ENCODE measurements at regions not wholly inside any gene's neighbourhood (a gene's known extent, or its start where the extent isn't known, plus 50 kb on each side); places are given as distances from the start of the nearest gene placed in this dataset.
"Not testable (repeated sequence)": the region's sequence is repeated elsewhere in the genome, so short reads cannot be mapped to it uniquely, and the experiment has no call there.

DNA sequence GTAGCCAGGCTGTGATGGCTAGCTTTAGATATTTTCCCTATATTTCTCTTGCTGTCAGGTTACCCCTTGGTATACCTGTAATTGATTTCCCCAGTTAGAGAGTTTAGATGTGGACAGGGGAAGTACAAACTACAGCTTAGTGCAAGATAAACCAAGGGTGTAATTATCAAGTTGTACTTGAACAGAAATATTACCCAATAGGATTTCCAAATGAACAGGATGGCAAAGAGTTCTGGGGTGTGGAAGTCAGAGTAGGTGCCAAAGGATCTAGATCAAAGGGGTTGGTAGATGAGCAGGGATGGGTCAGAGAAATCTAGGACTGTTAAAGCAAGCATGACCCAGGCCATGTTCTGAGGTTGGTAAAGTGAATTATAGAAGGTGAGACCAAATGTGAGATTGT, 585.2 kb downstream of the CCDC85A start:
- DNase-seq (ENCODE audit: low read depth in 2 of 3, low spot score in 2 of 3), result no peak

GRCh38 chr2:56770490-56770889, 586.7 kb downstream of the CCDC85A start:
- DNase-seq (ENCODE audit: low read depth in 2 of 3, low spot score in 2 of 3), result no peak

GRCh38 chr2:56784046-56784445, 600.3 kb downstream of the CCDC85A start:
- DNase-seq (ENCODE audit: low read depth in 2 of 3, low spot score in 2 of 3), result no peak

DNA sequence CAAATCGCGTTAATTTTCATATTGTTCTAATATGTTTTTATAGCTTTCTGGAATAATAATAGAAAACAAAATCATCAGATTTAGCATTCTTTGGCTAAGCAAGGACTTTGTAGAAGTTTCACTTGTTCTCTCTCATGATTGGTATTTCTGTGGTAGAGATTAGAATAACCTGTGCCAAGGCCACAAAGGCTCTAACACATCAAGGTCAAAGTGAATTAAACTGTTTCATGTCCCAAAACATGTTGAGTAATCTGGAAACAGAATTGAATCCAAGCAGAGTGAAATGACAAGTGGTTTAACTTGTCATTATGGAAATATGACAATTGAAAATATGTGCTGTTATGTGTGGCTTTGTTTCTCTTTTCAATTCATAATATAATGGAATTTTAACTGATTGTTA, 617.4 kb downstream of the CCDC85A start:
- no peak for DNase-seq (ENCODE audit: low read depth in 2 of 3, low spot score in 2 of 3)

- no peak for DNase-seq (ENCODE audit: low read depth in 2 of 3, low spot score in 2 of 3)
Measured at GRCh38 chr2:56801770-56802169, 618.0 kb downstream of the CCDC85A start.

DNA sequence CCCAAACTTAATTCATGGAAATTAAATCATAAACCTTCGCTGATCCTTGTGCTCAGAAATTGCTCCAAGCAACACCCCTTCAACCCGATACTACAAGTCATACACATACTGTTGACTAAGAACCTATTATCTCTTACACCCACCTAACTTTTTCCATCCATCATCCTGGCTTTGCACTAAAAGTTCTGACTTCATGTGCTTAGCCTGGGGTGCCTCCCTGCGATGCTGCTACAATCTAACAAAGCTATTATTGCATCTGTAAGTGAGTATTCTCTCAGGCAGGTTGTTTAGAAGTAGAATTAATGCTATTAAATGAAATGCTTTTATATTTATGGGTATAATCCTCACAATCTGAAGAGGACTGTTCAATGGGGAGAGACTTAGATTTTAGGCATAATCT, 619.8 kb downstream of the CCDC85A start:
- DNase-seq (ENCODE audit: low read depth in 2 of 3, low spot score in 2 of 3), result no peak

DNA sequence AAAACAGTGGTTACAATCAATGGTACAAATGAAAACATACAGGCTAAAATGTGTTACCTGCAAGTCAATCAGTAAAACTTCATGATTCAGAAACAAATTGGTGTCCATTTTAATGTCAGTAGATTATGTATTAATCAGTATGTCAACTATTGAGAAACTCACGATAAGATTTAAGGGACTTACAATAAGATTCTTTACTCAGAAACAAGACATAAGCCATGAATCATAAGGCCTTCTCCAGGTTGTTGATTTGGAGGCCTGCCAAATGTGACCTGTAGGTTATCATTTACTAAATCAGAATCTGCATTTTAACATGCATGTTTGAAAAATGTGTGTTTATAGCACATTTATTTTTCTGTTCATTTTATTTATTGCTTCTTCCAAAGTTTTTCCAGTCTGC, 623.1 kb downstream of the CCDC85A start:
- no peak for DNase-seq (ENCODE audit: low read depth in 2 of 3, low spot score in 2 of 3)

- no peak for DNase-seq (ENCODE audit: low read depth in 2 of 3, low spot score in 2 of 3)
Measured at GRCh38 chr2:56807861-56808260, 624.1 kb downstream of the CCDC85A start.

DNA sequence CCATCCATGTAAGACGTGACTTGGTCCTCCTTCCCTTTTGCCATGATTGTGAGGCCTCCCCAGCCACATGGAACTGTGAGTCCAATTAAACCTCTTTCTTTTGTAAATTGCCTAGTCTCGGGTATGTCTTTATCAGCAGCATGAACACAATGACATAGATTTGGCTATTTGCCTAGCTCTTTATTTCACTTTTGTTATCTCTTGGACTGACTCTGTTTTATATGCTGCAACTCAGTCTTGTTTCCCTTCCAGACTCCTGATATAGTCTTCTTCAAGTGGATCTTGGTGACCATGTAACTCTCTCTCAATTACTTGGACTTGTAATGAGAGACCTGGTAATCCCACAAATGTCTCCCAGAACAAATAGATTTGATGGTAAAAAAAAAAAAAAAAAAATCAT, 627.6 kb downstream of the CCDC85A start:
- no peak for DNase-seq (ENCODE audit: low read depth in 2 of 3, low spot score in 2 of 3)

GRCh38 chr2:56812432-56812831, 628.6 kb downstream of the CCDC85A start:
- DNase-seq (ENCODE audit: low read depth in 2 of 3, low spot score in 2 of 3), result no peak

- no peak for DNase-seq (ENCODE audit: low read depth in 2 of 3, low spot score in 2 of 3)
Measured at GRCh38 chr2:56813490-56813889, 629.7 kb downstream of the CCDC85A start.

DNA sequence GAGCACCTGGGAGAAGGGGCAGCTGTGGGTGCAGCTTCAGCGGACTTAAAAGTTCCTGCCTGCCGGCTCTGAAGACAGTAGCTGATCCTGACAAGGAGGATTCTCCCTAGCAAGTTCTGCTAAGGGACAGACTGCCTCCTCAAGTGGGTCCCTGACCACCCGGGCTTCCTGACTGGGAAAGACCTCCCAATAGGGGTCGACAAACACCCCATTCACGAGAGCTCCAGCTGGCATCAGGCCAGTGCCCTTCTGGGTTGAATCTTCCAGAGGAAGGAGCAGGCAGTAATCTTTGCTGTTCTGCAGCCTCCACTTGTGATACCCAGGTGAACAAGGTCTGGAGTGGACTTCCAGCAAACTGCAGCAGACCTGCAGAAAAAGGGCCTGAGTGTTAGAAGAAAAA, 632.9 kb downstream of the CCDC85A start:
- DNase-seq (ENCODE audit: low read depth in 2 of 3, low spot score in 2 of 3), result no peak

GRCh38 chr2:56831780-56832179, 648.0 kb downstream of the CCDC85A start:
- DNase-seq (ENCODE audit: low read depth in 2 of 3, low spot score in 2 of 3), result no peak

GRCh38 chr2:56834686-56835085, 650.9 kb downstream of the CCDC85A start:
- DNase-seq (ENCODE audit: low read depth in 2 of 3, low spot score in 2 of 3), result no peak

DNA sequence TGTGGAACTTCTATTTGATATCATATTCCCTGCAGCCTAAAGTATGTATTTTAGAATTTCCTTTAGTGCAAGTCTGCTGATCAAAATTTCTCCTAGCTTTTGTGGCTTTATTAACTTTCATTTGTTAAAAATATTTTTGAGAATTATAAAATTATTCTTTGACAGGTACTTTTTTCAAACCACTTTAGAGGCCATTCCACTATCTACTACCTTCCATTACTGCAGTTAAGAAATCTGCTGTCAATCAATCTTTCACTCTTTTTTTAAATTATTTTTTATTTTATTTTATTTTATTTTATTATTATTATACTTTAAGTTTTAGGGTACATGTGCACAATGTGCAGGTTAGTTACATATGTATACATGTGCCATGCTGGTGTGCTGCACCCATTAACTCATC, 656.2 kb downstream of the CCDC85A start:
- not testable (repeated sequence) for DNase-seq (ENCODE audit: low read depth in 2 of 3, low spot score in 2 of 3)

DNA sequence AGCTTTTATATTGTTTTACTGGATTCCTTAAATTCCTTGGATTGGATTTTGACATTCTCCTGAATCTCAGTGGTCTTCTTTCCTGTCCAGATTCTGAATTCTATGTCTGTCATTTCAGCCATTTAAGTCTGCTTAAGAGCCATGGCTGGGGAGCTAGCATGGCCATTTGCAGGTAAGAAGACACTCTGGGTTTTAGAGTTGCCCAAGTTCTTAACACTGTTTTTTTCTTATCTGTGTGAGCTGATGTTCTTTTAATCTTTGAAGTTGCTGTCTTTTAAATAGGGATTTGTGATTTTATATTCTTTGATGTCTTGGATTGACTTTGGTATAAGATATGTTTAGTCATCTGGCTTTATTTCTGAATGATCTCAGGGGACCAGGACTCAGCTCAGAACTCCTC, 677.2 kb downstream of the CCDC85A start:
- DNase-seq (ENCODE audit: low read depth in 2 of 3, low spot score in 2 of 3), result no peak

DNA sequence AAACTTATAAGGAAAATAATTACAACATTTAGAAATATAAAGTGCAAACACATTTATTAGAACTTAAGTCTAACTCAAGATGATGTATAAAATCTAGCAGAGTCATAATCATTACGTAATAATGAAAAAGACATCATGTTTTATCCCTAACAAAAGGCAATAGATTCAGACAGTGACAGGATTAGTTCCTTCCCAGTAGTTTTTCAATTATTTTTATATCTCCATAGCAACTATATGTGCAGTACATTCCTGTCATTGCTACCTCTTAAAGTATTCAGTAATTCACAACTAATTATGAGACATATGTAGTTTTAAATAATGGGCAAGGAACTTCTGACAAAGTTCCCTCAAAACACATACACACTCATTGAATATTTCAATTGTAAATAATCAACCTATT, 687.9 kb downstream of the CCDC85A start:
- no peak for DNase-seq (ENCODE audit: low read depth in 2 of 3, low spot score in 2 of 3)

- DNase-seq (ENCODE audit: low read depth in 2 of 3, low spot score in 2 of 3), result no peak
Measured at GRCh38 chr2:56874717-56875116, 690.9 kb downstream of the CCDC85A start.

- no peak for DNase-seq (ENCODE audit: low read depth in 2 of 3, low spot score in 2 of 3)
Measured at GRCh38 chr2:56889738-56890137, 705.9 kb downstream of the CCDC85A start.

DNA sequence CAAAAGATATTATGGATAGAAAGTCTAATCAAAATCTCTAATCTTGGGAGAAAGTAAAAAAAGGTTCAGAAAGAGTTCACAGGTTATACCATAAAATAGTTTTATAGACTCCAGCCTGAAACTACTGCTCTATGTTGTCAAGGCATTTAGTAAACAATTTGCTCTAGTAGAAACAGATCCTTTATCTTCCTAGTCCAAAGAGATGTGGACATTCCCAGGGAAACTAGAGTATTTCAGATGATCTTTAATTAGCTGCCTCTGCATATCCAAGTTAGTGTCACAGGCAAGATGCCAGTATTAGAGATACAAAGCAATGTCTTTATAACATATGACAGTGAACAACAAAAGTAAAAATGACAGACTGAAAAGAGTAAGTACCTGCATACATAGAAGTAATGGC, 708.6 kb downstream of the CCDC85A start:
- DNase-seq (ENCODE audit: low read depth in 2 of 3, low spot score in 2 of 3), result no peak

- no peak for DNase-seq (ENCODE audit: low read depth in 2 of 3, low spot score in 2 of 3)
Measured at GRCh38 chr2:56898986-56899385, 715.2 kb downstream of the CCDC85A start.

DNA sequence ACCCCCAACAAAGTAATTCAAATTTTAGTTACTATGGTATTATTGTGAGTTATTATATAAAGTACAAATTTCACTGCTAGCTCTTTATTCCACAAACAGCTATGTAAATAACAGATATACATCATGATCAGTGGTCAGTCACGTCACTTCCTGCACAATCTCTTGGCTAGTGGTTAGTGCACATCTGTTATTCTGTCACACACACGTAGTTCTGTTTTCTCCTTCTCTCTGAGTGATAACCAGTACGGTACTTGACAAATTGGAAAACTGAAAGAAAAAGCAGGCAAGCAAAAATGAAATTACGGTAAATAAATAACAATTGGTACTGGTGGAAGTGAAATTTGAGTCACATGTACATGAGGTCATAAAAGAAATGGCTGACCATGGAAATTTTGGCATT, 728.7 kb downstream of the CCDC85A start:
- DNase-seq (ENCODE audit: low read depth in 2 of 3, low spot score in 2 of 3), result no peak

DNA sequence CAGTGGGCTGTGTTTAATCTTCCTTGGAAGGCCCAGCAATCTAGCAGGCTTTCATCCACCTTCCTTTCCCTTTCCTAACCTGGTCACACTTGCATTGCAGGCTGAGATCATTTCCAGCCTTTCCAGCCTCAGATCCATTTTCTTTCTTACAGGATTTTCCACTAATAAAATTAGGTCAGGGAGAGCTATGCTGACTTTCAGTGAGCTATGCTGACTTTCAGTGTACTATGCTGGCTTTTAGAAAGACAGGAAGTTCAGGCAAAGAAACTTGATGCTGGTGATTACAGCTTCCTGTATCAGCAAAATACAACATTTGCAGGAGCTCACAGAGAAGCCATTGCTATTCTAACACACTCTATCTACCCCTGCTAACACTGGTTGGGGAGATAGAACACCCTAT, 735.0 kb downstream of the CCDC85A start:
- no peak for DNase-seq (ENCODE audit: low read depth in 2 of 3, low spot score in 2 of 3)

DNA sequence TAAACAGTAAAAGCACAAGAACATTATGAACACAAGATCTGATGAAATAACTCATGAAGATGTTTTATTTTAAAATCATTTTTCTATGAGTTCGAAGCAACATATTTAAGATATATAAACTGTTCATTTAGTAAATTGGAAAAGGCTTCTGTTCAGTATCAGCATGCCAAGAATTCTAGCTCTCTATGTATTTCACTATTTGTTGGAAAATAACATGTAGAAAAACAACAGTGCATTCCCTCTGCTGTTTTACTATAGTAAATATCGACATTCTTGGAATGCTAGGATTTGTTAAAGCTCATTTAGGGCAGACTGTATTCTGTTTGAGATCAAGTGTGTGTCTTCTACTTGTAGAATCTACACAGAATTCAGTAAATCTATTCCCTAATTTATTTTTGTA, 750.2 kb downstream of the CCDC85A start:
- no peak for DNase-seq (ENCODE audit: low read depth in 2 of 3, low spot score in 2 of 3)

All from hematopoietic multipotent progenitor cell (in vitro differentiated cells).